Fibroblast of lung (primary cell): ENCODE measurements at regions not wholly inside any gene's neighbourhood (a gene's known extent, or its start where the extent isn't known, plus 50 kb on each side); places are given as distances from the start of the nearest gene placed in this dataset.

Source experiments
- DNase-seq, 2 donors: peaks; one replicate each; pipeline versions ENCODE4 v3.0.0 to v3.0.0-alpha.2; 2010; ENCODE audit warnings: low read depth in 2 of 2
- H2AFZ ChIP-seq: 2 replicates; pipeline ENCODE4 v1.5.1; 2012; ENCODE audit warnings: low read length, control low read depth, inconsistent platforms
- H3K27ac ChIP-seq: 2 replicates; pipeline ENCODE4 v1.5.1; 2011; ENCODE audit warnings: low read length, control low read depth; ENCODE audit not compliant: insufficient read depth
- H3K27me3 ChIP-seq: 2 replicates; pipeline ENCODE4 v1.5.1; 2011; ENCODE audit warnings: mild to moderate bottlenecking, low read length; ENCODE audit not compliant: control insufficient read depth, insufficient read depth
- H3K36me3 ChIP-seq: 2 replicates; pipeline ENCODE4 v1.5.1; 2011; ENCODE audit warnings: low read length; ENCODE audit not compliant: control insufficient read depth, insufficient read depth
- H3K4me1 ChIP-seq: 2 replicates; pipeline ENCODE4 v1.5.1; 2011; ENCODE audit warnings: low read length; ENCODE audit not compliant: control insufficient read depth, insufficient read depth; ENCODE audit errors: extremely low read depth
- H3K4me2 ChIP-seq: 2 replicates; pipeline ENCODE4 v1.5.1; 2011; ENCODE audit warnings: low read length, control low read depth; ENCODE audit not compliant: insufficient read depth; ENCODE audit errors: extremely low read depth
- H3K4me3 ChIP-seq, 4 experiments: fragments of 200-600 bp in 1 of 4; sonication (generic) in 1 of 4; replicated peaks in 1 of 4; 2 replicates each; pipeline ENCODE4 v1.5.1; 2011 to 2016; ENCODE audit warnings: low read length in 4 of 4, low read depth in 3 of 4, mild to moderate bottlenecking in 3 of 4, control low read depth in 2 of 4, inconsistent platforms in 1 of 4, mixed read lengths in 1 of 4; ENCODE audit not compliant: insufficient read depth in 1 of 4; ENCODE audit errors: control extremely low read depth in 1 of 4
- H3K79me2 ChIP-seq: 2 replicates; pipeline ENCODE4 v1.5.1; 2012; ENCODE audit warnings: mild to moderate bottlenecking, low read length, inconsistent platforms; ENCODE audit not compliant: control insufficient read depth, insufficient read depth
- H3K9ac ChIP-seq: 2 replicates; pipeline ENCODE4 v1.5.1; 2011; ENCODE audit warnings: mild to moderate bottlenecking, low read length, control low read depth; ENCODE audit not compliant: insufficient read depth
- H3K9me3 ChIP-seq: 2 replicates; pipeline ENCODE4 v1.5.1; 2012; ENCODE audit warnings: low read depth, low read length; ENCODE audit not compliant: control insufficient read depth, insufficient read depth
- H4K20me1 ChIP-seq: 2 replicates; pipeline ENCODE4 v1.5.1; 2011; ENCODE audit warnings: low read length; ENCODE audit not compliant: control insufficient read depth, insufficient read depth; ENCODE audit errors: extremely low read depth
- EZH2 ChIP-seq: IDR thresholded peaks from 2 replicates; pipeline ENCODE4 v1.5.1; 2012; ENCODE audit warnings: low read length, control low read depth, mild to moderate bottlenecking; ENCODE audit errors: missing control alignments
- TF ChIP-seq, protein P1 (sequence below), 2 donors: IDR thresholded peaks in 1 of 2; conservative IDR thresholded peaks in 1 of 2; 1 replicate in 1 of 2; 2 replicates in 1 of 2; pipeline ENCODE4 v1.5.1; 2011 to 2012; ENCODE audit warnings: low read length in 2 of 2, control low read depth in 1 of 2, inconsistent platforms in 1 of 2, low read depth in 1 of 2, mild to moderate bottlenecking in 1 of 2

- DNase-seq: peak in 1 of 2 donors; percentile 56
- Histone ChIP-seq H3K9me3 (no peaks in the 10 kb centered on the region), H3K4me1 (no peaks in the 10 kb centered on the region), H3K79me2 (no peaks in the 10 kb centered on the region), H2AFZ (no peak overlapping the region), H3K9ac (no peak overlapping the region), H3K4me3 (no peak overlapping the region), H4K20me1 (no peaks in the 10 kb centered on the region), H3K4me2 (no peak overlapping the region), H3K27ac (no peak overlapping the region), H3K36me3 (no peaks in the 10 kb centered on the region), H3K27me3 (no peaks in the 10 kb centered on the region)
- TF ChIP-seq, protein P1, sequence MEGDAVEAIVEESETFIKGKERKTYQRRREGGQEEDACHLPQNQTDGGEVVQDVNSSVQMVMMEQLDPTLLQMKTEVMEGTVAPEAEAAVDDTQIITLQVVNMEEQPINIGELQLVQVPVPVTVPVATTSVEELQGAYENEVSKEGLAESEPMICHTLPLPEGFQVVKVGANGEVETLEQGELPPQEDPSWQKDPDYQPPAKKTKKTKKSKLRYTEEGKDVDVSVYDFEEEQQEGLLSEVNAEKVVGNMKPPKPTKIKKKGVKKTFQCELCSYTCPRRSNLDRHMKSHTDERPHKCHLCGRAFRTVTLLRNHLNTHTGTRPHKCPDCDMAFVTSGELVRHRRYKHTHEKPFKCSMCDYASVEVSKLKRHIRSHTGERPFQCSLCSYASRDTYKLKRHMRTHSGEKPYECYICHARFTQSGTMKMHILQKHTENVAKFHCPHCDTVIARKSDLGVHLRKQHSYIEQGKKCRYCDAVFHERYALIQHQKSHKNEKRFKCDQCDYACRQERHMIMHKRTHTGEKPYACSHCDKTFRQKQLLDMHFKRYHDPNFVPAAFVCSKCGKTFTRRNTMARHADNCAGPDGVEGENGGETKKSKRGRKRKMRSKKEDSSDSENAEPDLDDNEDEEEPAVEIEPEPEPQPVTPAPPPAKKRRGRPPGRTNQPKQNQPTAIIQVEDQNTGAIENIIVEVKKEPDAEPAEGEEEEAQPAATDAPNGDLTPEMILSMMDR (conservative IDR thresholded peaks at IDR 0.05 in 1 of 2, IDR thresholded peaks at IDR 0.05 in 1 of 2; ENCODE audit: low read depth in 1 of 2, low read length in 2 of 2): no peak
Observed at GRCh38 chr14:65267856-65268255, 144.7 kb upstream of the FUT8 start.

GRCh38 chr14:65268594-65268993 lies 143.9 kb upstream of the FUT8 start:
- no peaks in the 10 kb centered on the region for H3K27me3 ChIP-seq
- H4K20me1 ChIP-seq: no peaks in the 10 kb centered on the region
- TF ChIP-seq EZH2: no peak
- TF ChIP-seq, protein P1 (conservative IDR thresholded peaks at IDR 0.05 in 1 of 2, IDR thresholded peaks at IDR 0.05 in 1 of 2; ENCODE audit: low read depth in 1 of 2, low read length in 2 of 2): no peak

GRCh38 chr14:65269732-65270131 lies 142.8 kb upstream of the FUT8 start:
- Histone ChIP-seq H3K4me1 (no peaks in the 10 kb centered on the region), H3K36me3 (no peaks in the 10 kb centered on the region), H3K27me3 (no peaks in the 10 kb centered on the region), H3K9me3 (no peaks in the 10 kb centered on the region), H3K27ac (no peak overlapping the region), H3K4me2 (no peak overlapping the region), H3K79me2 (no peaks in the 10 kb centered on the region), H3K4me3 (no peak overlapping the region), H4K20me1 (no peaks in the 10 kb centered on the region), H2AFZ (no peak overlapping the region), H3K9ac (no peak overlapping the region)
- TF ChIP-seq, protein P1 (conservative IDR thresholded peaks at IDR 0.05 in 1 of 2, IDR thresholded peaks at IDR 0.05 in 1 of 2; ENCODE audit: low read depth in 1 of 2, low read length in 2 of 2): no peak
- no peak for TF ChIP-seq EZH2
- no peak for DNase-seq

More at GRCh38 chr14:65268594-65268993, 143.9 kb upstream of the FUT8 start:
- DNase-seq: no peak
- Histone ChIP-seq H3K9me3 (no peaks in the 10 kb centered on the region), H3K79me2 (no peaks in the 10 kb centered on the region), H2AFZ (no peak overlapping the region), H3K36me3 (no peaks in the 10 kb centered on the region), H3K4me2 (no peak overlapping the region), H3K4me3 (no peak overlapping the region), H3K9ac (no peak overlapping the region), H3K4me1 (no peaks in the 10 kb centered on the region), H3K27ac (no peak overlapping the region)
